NT2/D1 (cell line): ENCODE measurements at regions not wholly inside any gene's neighbourhood (a gene's known extent, or its start where the extent isn't known, plus 50 kb on each side); places are given as distances from the start of the nearest gene placed in this dataset.

Experiments
- SUZ12 ChIP-seq: IDR thresholded peaks from 2 replicates; pipeline ENCODE4 v1.6.1; 2011; ENCODE audit not compliant: insufficient read length, insufficient read depth; ENCODE audit errors: extremely low read depth
- YY1 ChIP-seq: IDR thresholded peaks from 2 replicates; pipeline ENCODE4 v1.6.1; 2011; ENCODE audit not compliant: insufficient read length, insufficient read depth

- TF ChIP-seq YY1 (no peak), SUZ12 (no peak)
These were observed 137.7 kb upstream of the CRHR1 start for GRCh38 chr17:45646288-45646988.
